ENCODE measurements at regions not wholly inside any gene's neighbourhood (a gene's known extent, or its start where the extent isn't known, plus 50 kb on each side); places are given as distances from the start of the nearest gene placed in this dataset.

DNA sequence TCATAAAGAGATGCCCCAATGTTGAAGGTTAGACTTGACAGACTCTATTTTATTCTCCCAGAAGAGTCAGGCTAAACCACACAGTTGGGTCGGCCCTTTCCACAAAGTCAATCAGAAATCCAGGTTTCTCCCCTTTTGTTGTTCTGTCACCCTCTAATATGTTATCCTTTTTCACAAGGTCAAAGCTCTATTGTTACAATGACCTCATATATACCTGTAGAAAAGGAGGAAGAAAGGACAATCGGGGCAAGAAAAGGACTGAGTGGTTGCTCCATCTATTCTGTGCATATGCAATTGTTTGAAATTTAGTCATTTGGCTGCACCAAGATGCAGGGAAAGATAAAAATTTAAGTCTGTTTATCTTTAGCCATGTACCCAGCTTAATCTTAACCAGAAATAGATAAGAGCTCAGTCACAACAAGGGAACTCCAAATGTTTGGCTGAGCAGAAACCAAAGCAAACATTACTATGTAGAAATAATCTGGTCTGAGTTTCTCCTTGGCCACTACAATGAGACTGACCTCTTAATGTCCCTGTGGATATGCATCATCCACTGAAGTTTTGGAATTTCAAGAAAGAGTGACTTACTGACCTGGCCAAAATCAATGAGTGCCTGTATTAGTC, 503.7 kb downstream of the GALC start:
- TF ChIP-seq, protein P1, sequence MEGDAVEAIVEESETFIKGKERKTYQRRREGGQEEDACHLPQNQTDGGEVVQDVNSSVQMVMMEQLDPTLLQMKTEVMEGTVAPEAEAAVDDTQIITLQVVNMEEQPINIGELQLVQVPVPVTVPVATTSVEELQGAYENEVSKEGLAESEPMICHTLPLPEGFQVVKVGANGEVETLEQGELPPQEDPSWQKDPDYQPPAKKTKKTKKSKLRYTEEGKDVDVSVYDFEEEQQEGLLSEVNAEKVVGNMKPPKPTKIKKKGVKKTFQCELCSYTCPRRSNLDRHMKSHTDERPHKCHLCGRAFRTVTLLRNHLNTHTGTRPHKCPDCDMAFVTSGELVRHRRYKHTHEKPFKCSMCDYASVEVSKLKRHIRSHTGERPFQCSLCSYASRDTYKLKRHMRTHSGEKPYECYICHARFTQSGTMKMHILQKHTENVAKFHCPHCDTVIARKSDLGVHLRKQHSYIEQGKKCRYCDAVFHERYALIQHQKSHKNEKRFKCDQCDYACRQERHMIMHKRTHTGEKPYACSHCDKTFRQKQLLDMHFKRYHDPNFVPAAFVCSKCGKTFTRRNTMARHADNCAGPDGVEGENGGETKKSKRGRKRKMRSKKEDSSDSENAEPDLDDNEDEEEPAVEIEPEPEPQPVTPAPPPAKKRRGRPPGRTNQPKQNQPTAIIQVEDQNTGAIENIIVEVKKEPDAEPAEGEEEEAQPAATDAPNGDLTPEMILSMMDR (IDR thresholded peaks at IDR 0.05; ENCODE audit: extremely low read depth, missing control alignments): no peak

DNA sequence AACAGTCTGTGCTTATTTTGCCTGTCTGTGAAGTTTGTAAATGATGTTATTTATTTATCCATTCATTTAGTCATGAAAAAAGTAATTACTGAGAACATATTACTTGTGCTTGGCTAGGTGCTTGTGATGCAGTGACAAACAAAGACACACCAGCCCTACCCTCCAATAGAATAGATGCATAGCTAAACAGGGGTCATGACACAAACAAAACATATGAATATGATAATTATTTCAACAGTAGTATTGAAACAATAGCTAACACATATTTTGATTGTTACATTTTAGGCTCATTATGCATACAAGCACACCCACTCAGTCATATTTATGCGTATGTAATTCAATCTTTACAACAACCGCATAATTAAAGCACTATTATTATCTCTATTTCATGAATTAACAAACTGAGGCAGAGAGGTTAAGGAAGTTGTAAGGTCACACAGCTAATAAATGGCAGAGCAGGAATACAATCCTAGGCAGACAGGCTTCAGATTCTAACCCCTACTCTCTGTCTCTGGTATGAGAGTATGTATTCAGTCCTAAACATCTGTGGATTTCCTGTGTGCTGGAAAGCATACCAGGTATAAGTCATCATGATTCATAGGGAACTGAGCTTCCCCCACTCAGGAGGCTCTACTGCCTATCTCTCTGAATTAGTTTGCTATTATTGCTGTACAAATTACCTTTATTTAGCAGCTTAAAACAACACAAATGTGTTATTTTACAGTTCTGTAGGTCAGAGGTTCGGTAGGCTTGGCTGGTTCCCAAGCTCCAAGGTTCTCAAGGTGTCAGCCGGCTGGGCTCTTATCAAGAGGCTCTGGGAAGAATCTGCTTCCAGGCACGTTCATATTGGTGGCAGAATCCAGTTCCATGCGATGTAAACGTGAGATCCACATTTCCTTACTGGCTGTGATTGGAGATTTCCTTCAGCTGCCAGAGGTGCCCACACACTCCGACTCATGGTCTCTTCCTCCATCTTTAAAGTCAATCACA, 509.4 kb downstream of the GALC start:
- TF ChIP-seq, protein P1 (IDR thresholded peaks at IDR 0.05; ENCODE audit: extremely low read depth, missing control alignments): no peak
- no peak for DNase-seq (ENCODE audit: low spot score)

More for the DNA sequence above, 503.7 kb downstream of the GALC start:
- DNase-seq (ENCODE audit: low spot score): no peak

DNA sequence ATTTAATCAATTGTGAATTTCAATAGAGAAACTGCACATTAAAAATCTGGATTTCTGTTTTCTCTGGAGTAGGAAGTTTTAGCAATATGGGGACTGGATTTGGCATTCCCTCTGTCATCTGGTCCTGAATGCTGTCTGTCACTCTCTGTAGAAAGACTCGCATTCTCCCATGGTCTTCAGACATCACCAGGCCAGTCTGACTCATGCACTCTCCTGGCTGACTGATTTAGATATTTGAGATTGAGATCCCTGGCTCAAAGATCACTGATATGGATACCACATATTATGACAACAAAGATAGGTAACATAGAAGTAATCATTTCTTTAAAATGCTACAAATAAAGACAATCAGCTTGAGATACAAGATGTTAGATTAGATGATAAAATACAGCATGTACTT, 524.5 kb downstream of the GALC start:
- TF ChIP-seq, protein P1 (IDR thresholded peaks at IDR 0.05; ENCODE audit: extremely low read depth, missing control alignments): no peak
- no peak for DNase-seq (ENCODE audit: low spot score)

DNA sequence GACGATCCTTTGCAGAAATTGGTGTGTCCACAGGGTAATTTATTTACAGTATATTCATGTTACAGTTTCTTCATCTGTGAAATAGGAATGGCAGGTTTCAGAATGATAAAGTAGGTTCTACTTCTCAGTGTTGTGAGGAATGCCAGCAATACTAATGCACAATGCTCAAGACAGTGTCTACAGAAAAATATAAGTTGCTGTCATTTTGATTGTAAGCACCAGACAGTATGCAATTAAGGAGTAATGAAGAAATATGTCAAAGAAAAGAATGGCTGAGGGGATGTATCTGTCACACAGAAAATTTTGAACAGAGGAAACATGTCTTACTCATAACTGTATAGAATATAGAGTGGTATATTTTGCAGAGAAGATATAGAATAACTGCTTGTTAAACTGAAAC, 525.4 kb downstream of the GALC start:
- TF ChIP-seq, protein P1 (IDR thresholded peaks at IDR 0.05; ENCODE audit: extremely low read depth, missing control alignments): no peak
- no peak for DNase-seq (ENCODE audit: low spot score)

DNA sequence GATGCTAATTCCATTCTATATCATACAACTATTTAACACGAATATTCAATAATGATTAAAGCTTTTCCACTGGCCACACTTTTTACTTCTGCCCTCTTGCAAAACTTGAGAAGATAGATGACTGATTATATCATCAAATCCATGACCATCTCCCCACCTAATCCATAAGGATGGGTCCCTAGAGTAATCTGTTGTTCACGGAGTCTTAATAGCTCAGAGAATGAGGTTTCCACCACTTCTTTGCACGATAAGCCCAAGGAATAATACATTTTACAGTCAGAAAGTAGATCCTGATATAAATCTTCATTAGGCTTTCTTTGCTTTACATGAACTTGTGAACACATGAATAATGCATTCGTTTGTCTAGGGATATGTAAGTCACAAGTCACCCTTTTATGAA, 527.2 kb downstream of the GALC start:
- TF ChIP-seq, protein P1 (IDR thresholded peaks at IDR 0.05; ENCODE audit: extremely low read depth, missing control alignments): no peak

DNA sequence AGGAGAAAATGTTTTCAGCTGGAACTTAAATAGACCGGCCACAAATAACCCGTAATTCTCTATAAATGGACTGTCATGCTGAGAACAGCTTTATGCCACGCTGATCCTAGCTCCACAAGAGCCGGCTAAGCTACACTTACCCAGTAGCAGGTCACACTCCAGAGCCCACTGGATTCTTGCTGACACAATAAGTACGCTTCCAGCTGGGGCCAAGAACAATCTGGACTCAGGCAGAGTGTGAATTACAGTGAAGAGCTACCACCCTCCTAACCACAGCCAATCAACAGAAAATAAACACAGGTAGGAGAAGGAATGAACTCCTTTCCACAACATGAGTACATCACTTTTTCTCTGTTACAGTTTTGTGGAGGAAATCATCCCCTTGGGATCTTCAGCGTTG, 531.3 kb downstream of the GALC start:
- DNase-seq (ENCODE audit: low spot score): no peak
- TF ChIP-seq, protein P1 (IDR thresholded peaks at IDR 0.05; ENCODE audit: extremely low read depth, missing control alignments): no peak

More for the DNA sequence above, 527.2 kb downstream of the GALC start:
- DNase-seq (ENCODE audit: low spot score): no peak

DNA sequence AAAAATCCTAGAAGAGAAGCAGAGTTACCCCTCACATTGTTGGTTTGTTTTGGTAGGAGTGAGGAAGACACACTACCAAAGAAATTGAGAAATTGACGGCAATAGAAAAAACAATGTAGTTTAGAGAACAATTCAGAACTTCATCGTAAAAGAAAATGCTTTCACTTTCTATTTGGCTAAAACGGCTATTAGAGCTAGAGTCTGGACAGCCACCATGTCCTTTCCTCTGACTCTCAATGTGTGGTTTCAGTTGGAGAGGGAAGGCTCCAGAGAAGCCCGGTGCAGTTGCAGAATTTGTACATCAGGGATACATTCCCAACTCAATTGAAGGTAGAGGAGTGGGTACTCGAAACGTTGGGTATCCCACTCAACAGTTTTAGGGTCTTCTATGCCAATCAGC, 535.3 kb downstream of the GALC start:
- TF ChIP-seq, protein P1 (IDR thresholded peaks at IDR 0.05; ENCODE audit: extremely low read depth, missing control alignments): no peak
- no peak for DNase-seq (ENCODE audit: low spot score)
